OCI-LY1 (cell line): ENCODE measurements at regions not wholly inside any gene's neighbourhood (a gene's known extent, or its start where the extent isn't known, plus 50 kb on each side); places are given as distances from the start of the nearest gene placed in this dataset.

Experiments used
- CTCF ChIP-seq: fragments of 200-600 bp; sonication (generic), shearing (Covaris generic); IDR thresholded peaks from 2 replicates; pipeline ENCODE4 v1.5.1; 2017; ENCODE audit warnings: mild to moderate bottlenecking, antibody characterized with exemption, low read length, moderate library complexity, mixed read lengths
- EZH2 ChIP-seq: fragments of 200-600 bp; sonication (generic), shearing (Covaris generic); IDR thresholded peaks from 2 replicates; pipeline ENCODE4 v1.8.0; 2017; ENCODE audit warnings: borderline replicate concordance, mixed run types, mild to moderate bottlenecking, antibody characterized with exemption, low read length, moderate library complexity, mixed read lengths

GRCh38 chr13:34310539-34310938, 492.6 kb downstream of the RFC3 start:
- TF ChIP-seq CTCF (no peak), EZH2 (no peak)
